ENCODE measurements at regions not wholly inside any gene's neighbourhood (a gene's known extent, or its start where the extent isn't known, plus 50 kb on each side); places are given as distances from the start of the nearest gene placed in this dataset.

GRCh38 chr20:17872959-17873358, 95.6 kb downstream of the SNX5 start:
- no peak for TF ChIP-seq CTCF (IDR thresholded peaks at IDR 0.05)
- no peak for TF ChIP-seq ZFX (IDR thresholded peaks at IDR 0.05; ENCODE audit: borderline replicate concordance)

All from 22Rv1 (cell line).